ENCODE measurements at regions not wholly inside any gene's neighbourhood (a gene's known extent, or its start where the extent isn't known, plus 50 kb on each side); places are given as distances from the start of the nearest gene placed in this dataset.

- DNase-seq: no peak
- no peak for ATAC-seq
Measured at GRCh38 chr5:63726496-63726895, 235.7 kb downstream of the HTR1A start.

- no peak for DNase-seq
- ATAC-seq: no peak
Measured at GRCh38 chr5:63719147-63719546, 243.1 kb downstream of the HTR1A start.

DNA sequence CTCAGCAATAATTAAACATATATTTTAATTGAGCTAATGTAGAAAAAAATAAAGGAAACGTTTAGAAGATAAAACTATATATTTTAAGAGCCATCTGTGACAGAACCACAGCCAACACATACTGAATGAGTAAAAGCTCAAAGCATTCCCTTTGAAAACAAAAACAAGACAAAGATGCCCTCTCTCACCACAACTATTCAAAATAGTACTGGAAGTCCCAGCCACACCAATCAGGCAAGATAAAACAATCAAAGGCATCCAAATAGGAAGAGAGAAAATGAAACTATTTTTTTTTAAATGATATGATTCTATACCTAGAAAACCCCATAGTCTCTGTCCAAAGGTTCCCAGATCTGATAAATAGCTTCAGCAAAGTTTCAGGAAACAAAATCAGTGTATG, 262.0 kb downstream of the HTR1A start:
- ATAC-seq (no peak), DNase-seq (no peak)

GRCh38 chr5:63697811-63698210, 264.4 kb downstream of the HTR1A start:
- DNase-seq: no peak
- no peak for ATAC-seq

DNA sequence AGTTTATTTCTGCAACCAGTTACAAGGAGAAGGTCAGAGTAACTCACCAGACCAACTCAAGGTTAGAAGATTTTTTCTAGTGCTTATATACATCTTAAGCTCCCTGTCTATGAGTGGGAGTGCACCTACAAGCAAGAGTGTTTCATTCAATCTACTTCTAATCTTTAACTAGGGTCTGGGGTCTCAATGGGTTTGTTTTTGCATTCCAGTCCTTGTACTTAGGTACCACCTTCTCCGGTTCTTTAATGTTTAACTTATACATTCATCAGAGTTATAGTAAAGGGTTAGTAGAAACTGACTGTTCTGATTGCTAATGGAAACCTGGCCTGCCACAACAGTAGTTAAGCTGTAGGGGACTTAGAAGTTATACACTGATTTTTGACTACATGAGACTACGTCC, 271.7 kb downstream of the HTR1A start:
- no peak for ATAC-seq

DNA sequence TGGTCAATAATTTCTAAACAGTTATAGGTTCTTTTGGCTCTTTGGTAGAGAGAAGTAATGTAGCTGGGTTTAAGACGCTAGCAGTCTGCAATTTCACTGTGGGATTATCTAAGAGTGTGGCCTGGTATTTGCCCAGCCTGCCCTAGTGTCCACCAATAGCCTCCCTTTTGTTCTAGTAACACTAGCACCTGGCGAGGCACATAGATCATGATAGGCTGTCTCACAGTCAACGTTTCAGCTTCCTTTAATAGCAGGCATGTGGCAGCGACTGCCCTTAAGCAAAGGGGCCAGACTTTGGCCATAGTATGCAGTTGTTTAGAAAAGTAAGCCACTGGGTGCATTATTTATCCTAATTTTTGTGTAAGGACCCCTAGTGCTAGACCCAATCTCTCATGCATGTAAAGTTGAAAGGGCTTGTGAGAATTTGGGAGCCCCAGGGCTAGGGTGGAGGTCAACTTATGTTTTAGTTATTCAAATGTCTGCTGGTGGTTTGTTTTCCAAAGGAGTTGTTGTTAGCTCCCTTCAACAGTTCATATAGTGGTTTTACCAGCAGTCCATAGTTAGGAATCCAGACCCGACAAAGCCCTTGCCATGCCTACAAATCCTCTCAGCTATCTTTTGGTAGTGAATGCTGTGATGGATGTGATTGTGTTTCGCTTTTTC, 274.3 kb downstream of the HTR1A start:
- DNase-seq (no peak), ATAC-seq (no peak)

More for the DNA sequence above, 271.7 kb downstream of the HTR1A start:
- DNase-seq: no peak

- DNase-seq: no peak
- ATAC-seq: no peak
Measured at GRCh38 chr5:63686938-63687337, 275.3 kb downstream of the HTR1A start.

DNA sequence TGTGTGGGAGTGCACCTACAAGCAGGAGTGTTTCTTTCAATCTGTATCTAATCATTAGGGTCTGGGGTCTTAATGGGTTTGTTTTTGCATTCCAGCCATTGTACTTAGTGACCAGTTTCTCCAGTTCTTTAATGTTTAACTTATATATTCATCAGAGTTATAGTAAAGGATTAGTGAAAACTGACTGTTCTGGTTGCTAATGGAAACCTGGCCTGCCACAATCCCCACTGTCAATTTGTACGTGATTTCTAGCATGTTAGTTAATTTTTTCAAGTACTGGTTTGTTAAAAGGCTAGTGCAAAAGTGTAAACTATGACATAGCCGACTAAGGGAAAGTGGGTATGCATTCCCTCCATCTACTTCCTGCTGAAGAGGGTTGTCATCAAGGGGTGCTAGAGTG, 276.1 kb downstream of the HTR1A start:
- no peak for ATAC-seq
- DNase-seq: no peak

DNA sequence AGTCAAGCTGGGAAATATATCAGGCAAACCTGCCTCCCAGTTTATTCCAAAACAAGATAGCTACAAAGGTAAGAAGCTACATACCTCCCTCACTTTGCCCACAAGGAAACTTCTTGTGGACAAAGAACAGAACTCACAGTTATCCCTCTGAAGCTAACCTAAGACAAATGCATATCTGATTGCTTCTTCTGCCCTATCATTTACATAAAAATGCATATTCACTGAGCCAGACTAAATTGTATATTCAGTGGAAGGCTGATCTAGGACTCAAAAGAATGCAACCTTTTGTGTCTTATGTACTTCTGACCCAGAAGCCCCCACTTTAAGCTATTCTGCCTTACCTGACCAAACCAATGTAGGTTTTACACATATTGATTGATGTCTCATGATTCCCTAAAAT, 276.8 kb downstream of the HTR1A start:
- DNase-seq: no peak
- ATAC-seq: no peak

DNA sequence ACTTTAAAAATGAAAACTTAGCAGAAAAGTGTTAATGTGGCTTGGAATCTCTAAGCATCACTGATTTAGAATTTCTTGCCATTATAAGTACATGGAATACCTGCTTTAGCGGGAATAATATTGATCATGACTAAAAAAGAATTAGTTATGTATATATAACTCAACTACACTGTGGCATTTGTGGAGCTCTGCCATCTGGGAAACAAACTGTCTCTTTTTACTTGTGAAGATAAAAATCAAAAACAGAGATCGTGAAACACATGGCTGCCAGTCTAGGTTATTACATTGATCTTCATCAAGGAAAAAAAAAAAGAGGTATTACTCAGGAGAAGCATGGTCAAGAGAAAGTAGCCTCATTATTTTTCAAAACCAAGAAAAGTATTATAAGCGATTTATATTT, 287.4 kb downstream of the HTR1A start:
- DNase-seq: no peak
- no peak for ATAC-seq

GRCh38 chr5:63655043-63655442, 307.2 kb downstream of the HTR1A start:
- DNase-seq (no peak), ATAC-seq (no peak)

DNA sequence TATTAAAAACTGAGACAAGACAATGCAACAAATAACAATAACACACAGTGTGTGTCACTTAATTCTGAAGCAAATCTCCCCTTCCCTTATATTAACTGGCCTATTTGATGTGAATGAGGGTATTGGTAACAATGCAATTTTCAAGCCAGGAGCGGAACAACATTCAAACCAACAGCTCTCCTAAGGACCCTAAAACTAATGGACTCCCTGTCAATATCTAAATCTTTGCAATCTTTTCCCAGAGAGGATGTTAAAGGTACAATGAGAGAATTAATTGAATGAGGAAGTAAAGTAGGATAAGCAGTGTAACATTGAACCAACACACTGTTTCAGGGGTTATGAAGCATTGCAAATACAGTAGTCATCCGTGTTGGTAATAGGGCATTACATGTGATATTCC, 311.7 kb downstream of the HTR1A start:
- DNase-seq (no peak), ATAC-seq (no peak)

GRCh38 chr5:63648376-63648775, 313.9 kb downstream of the HTR1A start:
- ATAC-seq (no peak), DNase-seq (no peak)

GRCh38 chr5:63629951-63630630, 332.2 kb downstream of the HTR1A start:
- DNase-seq: no peak
- ATAC-seq: no peak

- ATAC-seq: no peak
- DNase-seq: no peak
Measured at GRCh38 chr5:63613442-63613841, 348.8 kb downstream of the HTR1A start.

DNA sequence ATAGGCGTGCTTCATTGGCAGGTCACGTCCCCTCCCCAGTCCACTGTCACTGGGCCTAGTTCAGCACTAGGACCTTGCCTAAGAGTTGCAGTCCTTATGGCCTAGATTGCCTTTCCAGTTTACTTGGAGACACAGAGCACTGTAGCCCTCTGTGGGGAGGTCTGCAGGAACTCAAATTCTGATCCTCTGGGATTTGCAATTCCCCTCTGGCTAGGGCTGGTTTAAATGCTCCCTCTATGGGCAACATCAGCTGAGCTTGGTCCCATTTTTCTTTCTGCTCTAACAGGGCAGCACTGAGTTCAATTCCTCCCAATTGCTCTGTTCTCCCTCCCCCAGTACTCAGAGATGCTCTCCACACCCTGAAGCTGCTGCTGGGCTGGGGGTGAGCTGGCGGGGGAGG, 358.2 kb downstream of the HTR1A start:
- no peak for DNase-seq
- ATAC-seq: no peak

DNA sequence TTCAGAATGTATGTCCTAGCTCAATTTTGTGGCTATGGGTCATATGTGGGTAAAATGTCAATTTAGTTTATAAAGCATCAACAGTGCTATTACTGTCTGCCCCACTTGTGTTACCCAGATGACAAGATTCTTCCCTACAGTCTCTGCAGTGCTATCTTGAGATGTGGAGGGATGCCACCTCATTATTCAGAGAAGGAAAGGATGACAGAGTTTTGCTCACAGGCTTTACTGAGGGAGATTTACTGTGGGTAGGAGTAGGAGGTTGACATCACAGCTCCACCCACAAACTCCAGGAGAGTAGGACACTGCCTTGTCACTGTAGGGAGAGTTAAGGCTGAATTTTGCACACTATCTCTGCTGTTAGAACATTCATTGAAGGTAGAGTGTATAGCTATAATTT, 359.3 kb downstream of the HTR1A start:
- DNase-seq (no peak), ATAC-seq (no peak)

DNA sequence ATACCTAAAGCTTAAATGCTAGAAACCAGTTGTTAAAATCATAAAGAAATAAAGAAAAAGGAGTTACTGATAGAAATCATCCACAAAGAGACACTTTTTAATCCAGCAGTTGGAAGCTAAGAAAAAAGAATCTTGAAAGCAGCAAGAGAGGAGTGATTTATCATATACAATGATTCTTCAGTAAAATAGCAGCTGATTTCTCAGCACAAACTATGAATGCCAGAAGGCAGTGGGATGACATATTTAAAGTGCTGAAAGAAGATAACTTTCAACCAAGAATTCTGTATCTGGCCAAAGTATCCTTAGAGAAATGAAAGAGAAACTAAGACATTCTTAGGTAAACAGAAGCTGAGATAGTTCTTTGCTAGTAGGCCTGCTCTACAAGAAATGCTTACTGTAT, 366.0 kb downstream of the HTR1A start:
- no peak for DNase-seq
- ATAC-seq: no peak

DNA sequence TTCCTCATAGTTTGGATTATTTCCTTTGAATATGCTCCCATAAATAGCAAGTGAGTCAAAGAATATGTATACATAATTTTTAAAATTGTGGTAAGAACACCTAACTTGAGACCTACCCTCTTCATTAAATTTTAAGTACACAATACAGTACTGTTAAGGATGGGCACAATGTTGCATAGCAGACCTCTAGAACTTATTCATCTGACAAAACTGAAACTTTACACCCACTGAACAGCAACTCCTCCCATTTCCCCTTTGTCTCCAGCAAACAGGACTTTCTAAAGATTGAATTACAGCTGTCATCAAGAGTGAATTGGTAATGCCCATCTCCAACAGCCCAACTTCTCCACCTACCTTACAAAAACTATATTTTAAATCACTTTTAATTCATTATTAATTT, 388.9 kb downstream of the HTR1A start:
- DNase-seq (no peak), ATAC-seq (no peak)

- no peak for ATAC-seq
Measured at GRCh38 chr5:63572740-63573139, 389.5 kb downstream of the HTR1A start.

GRCh38 chr5:63570752-63571151, 391.5 kb downstream of the HTR1A start:
- DNase-seq: no peak
- no peak for ATAC-seq

More at GRCh38 chr5:63572740-63573139, 389.5 kb downstream of the HTR1A start:
- DNase-seq: no peak

DNA sequence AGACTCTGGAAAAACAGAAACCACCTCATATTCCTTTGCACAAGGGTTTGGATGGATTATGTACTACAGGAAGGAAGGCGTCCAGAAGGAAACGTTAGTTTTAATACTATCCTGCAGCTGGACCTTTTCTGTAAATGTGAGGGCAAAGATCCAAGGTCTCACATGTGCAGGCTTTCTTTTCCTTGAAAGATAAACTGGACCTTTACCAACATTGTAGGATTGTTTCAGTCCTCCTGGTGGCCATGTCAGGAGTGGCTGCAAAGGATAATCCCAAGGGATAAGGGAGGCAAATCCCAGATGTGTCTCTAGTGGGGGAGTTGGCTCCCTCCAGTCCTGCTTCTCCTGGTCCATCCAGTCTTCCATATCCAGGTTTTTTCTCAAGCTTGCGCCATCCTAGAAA, 397.5 kb downstream of the HTR1A start:
- DNase-seq (no peak), ATAC-seq (no peak)

- DNase-seq (no peak), ATAC-seq (no peak)
Measured at GRCh38 chr5:63563008-63563917, 399.0 kb downstream of the HTR1A start.

Data from stimulated activated naive CD8-positive, alpha-beta T cell treated with anti-CD3 and anti-CD28 coated beads, Interleukin-15, Interleukin-2, amounts not matched to agents 100 U/mL and 50 U/mL, for 24 hours (primary cell).